ENCODE measurements at regions not wholly inside any gene's neighbourhood (a gene's known extent, or its start where the extent isn't known, plus 50 kb on each side); places are given as distances from the start of the nearest gene placed in this dataset.

GRCh38 chr2:104318001-104318665 is 535.8 kb upstream of the POU3F3 start:
- no peak for TF ChIP-seq CTCF (IDR thresholded peaks at IDR 0.05; ENCODE audit: extremely low read depth, low read depth, low read length)
- Histone ChIP-seq H3K4me2 (ENCODE audit: insufficient read depth, low read length) (no peak overlapping the region), H3K27ac (ENCODE audit: low read depth, low read length) (no peak overlapping the region), H3K4me1 (ENCODE audit: insufficient read depth, low read length) (no peaks in the 10 kb centered on the region), H4K20me1 (ENCODE audit: insufficient read depth, low read length) (no peaks in the 10 kb centered on the region), H2AFZ (ENCODE audit: low read length) (no peak overlapping the region), H3K4me3 (ENCODE audit: insufficient read depth, low read length) (no peak overlapping the region), H3K9me3 (ENCODE audit: low read depth, low read length) (no peaks in the 10 kb centered on the region), H3K36me3 (ENCODE audit: insufficient read depth, low read length) (no peaks in the 10 kb centered on the region), H3K27me3 (ENCODE audit: insufficient read depth, low read length) (no peaks in the 10 kb centered on the region), H3K79me2 (ENCODE audit: insufficient read depth, low read length) (no peaks in the 10 kb centered on the region)
- no peak for DNase-seq (ENCODE audit: insufficient read length, low spot score, missing footprints)

- Histone ChIP-seq H3K27me3 (ENCODE audit: insufficient read depth, low read length) (no peaks in the 10 kb centered on the region), H2AFZ (ENCODE audit: low read length) (no peak overlapping the region), H3K4me1 (ENCODE audit: insufficient read depth, low read length) (no peaks in the 10 kb centered on the region), H3K27ac (ENCODE audit: low read depth, low read length) (no peak overlapping the region), H3K36me3 (ENCODE audit: insufficient read depth, low read length) (no peaks in the 10 kb centered on the region), H4K20me1 (ENCODE audit: insufficient read depth, low read length) (no peaks in the 10 kb centered on the region), H3K4me2 (ENCODE audit: insufficient read depth, low read length) (no peak overlapping the region), H3K4me3 (ENCODE audit: insufficient read depth, low read length) (no peak overlapping the region), H3K79me2 (ENCODE audit: insufficient read depth, low read length) (no peaks in the 10 kb centered on the region), H3K9me3 (ENCODE audit: low read depth, low read length) (no peaks in the 10 kb centered on the region)
- TF ChIP-seq CTCF (IDR thresholded peaks at IDR 0.05; ENCODE audit: extremely low read depth, low read depth, low read length) = no peak
- peak; percentile 66 for DNase-seq (ENCODE audit: insufficient read length, low spot score, missing footprints)
These were observed 532.7 kb upstream of the POU3F3 start for GRCh38 chr2:104321116-104321795.

GRCh38 chr2:104321796-104322349 is 532.0 kb upstream of the POU3F3 start:
- no peaks in the 10 kb centered on the region for H3K36me3 ChIP-seq (ENCODE audit: insufficient read depth, low read length)
- no peak overlapping the region for H3K4me3 ChIP-seq (ENCODE audit: insufficient read depth, low read length)
- DNase-seq (ENCODE audit: insufficient read length, low spot score, missing footprints) = no peak
- no peaks in the 10 kb centered on the region for H3K9me3 ChIP-seq (ENCODE audit: low read depth, low read length)
- H3K79me2 ChIP-seq (ENCODE audit: insufficient read depth, low read length) = no peaks in the 10 kb centered on the region
- no peaks in the 10 kb centered on the region for H3K4me1 ChIP-seq (ENCODE audit: insufficient read depth, low read length)
- H3K27ac ChIP-seq (ENCODE audit: low read depth, low read length) = no peak overlapping the region
- H4K20me1 ChIP-seq (ENCODE audit: insufficient read depth, low read length) = no peaks in the 10 kb centered on the region
- H3K4me2 ChIP-seq (ENCODE audit: insufficient read depth, low read length) = no peak overlapping the region
- H2AFZ ChIP-seq (ENCODE audit: low read length) = no peak overlapping the region
- TF ChIP-seq CTCF (IDR thresholded peaks at IDR 0.05; ENCODE audit: extremely low read depth, low read depth, low read length) = no peak
- no peaks in the 10 kb centered on the region for H3K27me3 ChIP-seq (ENCODE audit: insufficient read depth, low read length)

- Histone ChIP-seq H4K20me1 (ENCODE audit: insufficient read depth, low read length) (no peaks in the 10 kb centered on the region), H3K4me2 (ENCODE audit: insufficient read depth, low read length) (no peak overlapping the region), H3K27me3 (ENCODE audit: insufficient read depth, low read length) (no peaks in the 10 kb centered on the region), H3K9me3 (ENCODE audit: low read depth, low read length) (no peaks in the 10 kb centered on the region), H3K36me3 (ENCODE audit: insufficient read depth, low read length) (no peaks in the 10 kb centered on the region), H3K27ac (ENCODE audit: low read depth, low read length) (no peak overlapping the region), H3K79me2 (ENCODE audit: insufficient read depth, low read length) (no peaks in the 10 kb centered on the region), H3K4me3 (ENCODE audit: insufficient read depth, low read length) (no peak overlapping the region), H3K4me1 (ENCODE audit: insufficient read depth, low read length) (no peaks in the 10 kb centered on the region), H2AFZ (ENCODE audit: low read length) (no peak overlapping the region)
- TF ChIP-seq CTCF (IDR thresholded peaks at IDR 0.05; ENCODE audit: extremely low read depth, low read depth, low read length) = no peak
- no peak for DNase-seq (ENCODE audit: insufficient read length, low spot score, missing footprints)
These were observed 521.2 kb upstream of the POU3F3 start for GRCh38 chr2:104332731-104333130.
